Neural cell (in vitro differentiated cells): ENCODE measurements at regions not wholly inside any gene's neighbourhood (a gene's known extent, or its start where the extent isn't known, plus 50 kb on each side); places are given as distances from the start of the nearest gene placed in this dataset.

ENCODE experiments used
- H2AFZ ChIP-seq: fragments of 200-600, 300-800 bp; sonication (generic), shearing (Covaris generic); 2 replicates; pipeline ENCODE4 v1.6.0; 2014; ENCODE audit warnings: low read depth, mild to moderate bottlenecking, antibody characterized with exemption, low read length, moderate library complexity
- H3F3A ChIP-seq: fragments of 200-600 bp; shearing (Covaris generic); 2 replicates; pipeline ENCODE4 v1.6.1; 2016; ENCODE audit warnings: mild to moderate bottlenecking, moderate library complexity, mixed read lengths, antibody characterized with exemption, low read length; ENCODE audit not compliant: insufficient read depth, poor library complexity, severe bottlenecking
- H3K27ac ChIP-seq: fragments of 200-600, 300-800 bp; sonication (generic), shearing (Covaris generic); 2 replicates; pipeline ENCODE4 v1.5.1; 2014; ENCODE audit warnings: mild to moderate bottlenecking, low read length, moderate library complexity
- H3K27me3 ChIP-seq: fragments of 300-800, 200-600 bp; sonication (generic), shearing (Covaris generic); 2 replicates; pipeline ENCODE4 v1.6.0; 2014; ENCODE audit warnings: mild to moderate bottlenecking, low read depth, low read length, moderate library complexity; ENCODE audit not compliant: insufficient read depth
- H3K36me3 ChIP-seq: fragments of 300-800, 200-600 bp; sonication (generic), shearing (Covaris generic); 2 replicates; pipeline ENCODE4 v1.5.1; 2014; ENCODE audit warnings: mild to moderate bottlenecking, antibody characterized with exemption, low read length, moderate library complexity; ENCODE audit not compliant: insufficient read depth
- H3K4me2 ChIP-seq: fragments of 300-800, 200-600 bp; sonication (generic), shearing (Covaris generic); 2 replicates; pipeline ENCODE4 v1.6.0; 2014; ENCODE audit warnings: mild to moderate bottlenecking, low read length
- H3K4me3 ChIP-seq: fragments of 300-800, 200-600 bp; sonication (generic), shearing (Covaris generic); 2 replicates; pipeline ENCODE4 v1.5.1; 2014; ENCODE audit warnings: mild to moderate bottlenecking, low read length, moderate library complexity
- H3K79me2 ChIP-seq: fragments of 200-600 bp; shearing (Covaris generic); replicated peaks from 2 replicates; pipeline ENCODE4 v1.6.0; 2014; ENCODE audit warnings: mild to moderate bottlenecking, low read length, moderate library complexity; ENCODE audit not compliant: insufficient read depth
- H3K9ac ChIP-seq: fragments of 300-800, 200-600 bp; sonication (generic), shearing (Covaris generic); 2 replicates; pipeline ENCODE4 v1.6.1; 2016; ENCODE audit warnings: mild to moderate bottlenecking, low read length, mixed read lengths
- H3K9me2 ChIP-seq: fragments of 200-600 bp; shearing (Covaris generic); 2 replicates; pipeline ENCODE4 v1.6.1; 2016; ENCODE audit warnings: mild to moderate bottlenecking, low read length, mixed read lengths; ENCODE audit not compliant: insufficient read depth
- H3K9me3 ChIP-seq: fragments of 200-600, 300-800 bp; sonication (generic), shearing (Covaris generic); 2 replicates; pipeline ENCODE4 v1.6.1; 2016; ENCODE audit warnings: mild to moderate bottlenecking, mixed run types, low read length, moderate library complexity, mixed read lengths
- H4K20me1 ChIP-seq: fragments of 200-600 bp; shearing (Covaris generic); 2 replicates; pipeline ENCODE4 v1.6.1; 2016; ENCODE audit warnings: mild to moderate bottlenecking, mixed run types; ENCODE audit not compliant: insufficient read depth
- CTCF ChIP-seq: fragments of 450-650 bp; IDR thresholded peaks from 2 replicates; pipeline ENCODE4 v1.5.1; 2014; ENCODE audit warnings: antibody characterized with exemption, mild to moderate bottlenecking, moderate library complexity; ENCODE audit not compliant: poor library complexity, severe bottlenecking
- EP300 ChIP-seq: fragments of 450-650 bp; conservative IDR thresholded peaks from 2 replicates; pipeline ENCODE4 v1.6.1; 2014; ENCODE audit warnings: antibody characterized with exemption, mild to moderate bottlenecking, moderate library complexity; ENCODE audit not compliant: poor library complexity, severe bottlenecking
- EZH2 ChIP-seq: fragments of 200-600, 300-800 bp; shearing (Covaris generic), sonication (generic); IDR thresholded peaks from 2 replicates; pipeline ENCODE4 v1.6.1; 2014; ENCODE audit warnings: antibody characterized with exemption, low read length, borderline replicate concordance, mild to moderate bottlenecking; ENCODE audit not compliant: insufficient read depth, poor library complexity, severe bottlenecking
- MXI1 ChIP-seq: fragments of 450-650 bp; conservative IDR thresholded peaks from 2 replicates; pipeline ENCODE4 v1.6.1; 2014; ENCODE audit warnings: antibody characterized with exemption, mild to moderate bottlenecking; ENCODE audit not compliant: poor library complexity, severe bottlenecking
- POLR2AphosphoS5 ChIP-seq: IDR thresholded peaks from 2 replicates; pipeline ENCODE4 v1.6.1; 2012
- RAD21 ChIP-seq: fragments of 450-650 bp; conservative IDR thresholded peaks from 2 replicates; pipeline ENCODE4 v1.6.1; 2014; ENCODE audit warnings: antibody characterized with exemption, mild to moderate bottlenecking, moderate library complexity
- REST ChIP-seq: IDR thresholded peaks from 2 replicates; pipeline ENCODE4 v1.6.1; 2012; ENCODE audit warnings: borderline replicate concordance
- SMC3 ChIP-seq: fragments of 450-650 bp; conservative IDR thresholded peaks from 2 replicates; pipeline ENCODE4 v1.6.1; 2014; ENCODE audit warnings: antibody characterized with exemption, mild to moderate bottlenecking, moderate library complexity; ENCODE audit not compliant: poor library complexity
- TAF1 ChIP-seq: IDR thresholded peaks from 2 replicates; pipeline ENCODE4 v1.6.1; 2012; ENCODE audit warnings: low read depth

- no peaks in the 10 kb centered on the region for H4K20me1 ChIP-seq
- no peak overlapping the region for H3K9ac ChIP-seq
- no peak overlapping the region for H3K4me2 ChIP-seq
- H3K4me3 ChIP-seq: no peak overlapping the region
- TF ChIP-seq MXI1 (no peak), REST (no peak), POLR2AphosphoS5 (no peak), SMC3 (no peak), EP300 (no peak), RAD21 (no peak), CTCF (no peak), TAF1 (no peak), EZH2 (no peak)
- no peaks in the 10 kb centered on the region for H3K36me3 ChIP-seq
- H3K27ac ChIP-seq: no peak overlapping the region
- no peaks in the 10 kb centered on the region for H3K9me3 ChIP-seq
- no peak overlapping the region for H2AFZ ChIP-seq
- no peaks in the 10 kb centered on the region for H3K9me2 ChIP-seq
- H3K79me2 ChIP-seq: no peaks in the 10 kb centered on the region
- H3K27me3 ChIP-seq: no peaks in the 10 kb centered on the region
- H3F3A ChIP-seq: no peaks in the 10 kb centered on the region
Observed at GRCh38 chr4:33722800-33723516, 2521.4 kb downstream of the ARAP2 start.

- Histone ChIP-seq H3K79me2 (no peaks in the 10 kb centered on the region), H3K9me2 (no peaks in the 10 kb centered on the region), H3K9ac (no peak overlapping the region)
Observed at GRCh38 chr4:33724685-33725084, 2519.6 kb downstream of the ARAP2 start.

More at GRCh38 chr4:33724685-33725084, 2519.6 kb downstream of the ARAP2 start:
- H3K36me3 ChIP-seq: no peaks in the 10 kb centered on the region
- H3K9me3 ChIP-seq: no peaks in the 10 kb centered on the region
- no peak overlapping the region for H3K4me2 ChIP-seq
- TF ChIP-seq EZH2: no peak
- no peak for TF ChIP-seq TAF1
- TF ChIP-seq MXI1: no peak
- TF ChIP-seq REST: no peak
- no peak for TF ChIP-seq POLR2AphosphoS5
- TF ChIP-seq SMC3: no peak
- no peak for TF ChIP-seq CTCF
- TF ChIP-seq EP300: no peak
- H3F3A ChIP-seq: no peaks in the 10 kb centered on the region
- no peak overlapping the region for H2AFZ ChIP-seq
- H3K27ac ChIP-seq: no peak overlapping the region
- no peaks in the 10 kb centered on the region for H3K27me3 ChIP-seq
- no peak overlapping the region for H3K4me3 ChIP-seq
- H4K20me1 ChIP-seq: no peaks in the 10 kb centered on the region
